ENCODE measurements at regions not wholly inside any gene's neighbourhood (a gene's known extent, or its start where the extent isn't known, plus 50 kb on each side); places are given as distances from the start of the nearest gene placed in this dataset.

GRCh38 chr11:105260976-105261375 lies 121.4 kb upstream of the CARD18 start:
- TF ChIP-seq POLR2A (IDR thresholded peaks at IDR 0.05; ENCODE audit: extremely low read depth, insufficient read length) (no peak), CTCF (IDR thresholded peaks at IDR 0.05; ENCODE audit: low read depth, low read length) (no peak), MAX (IDR thresholded peaks at IDR 0.05; ENCODE audit: low read depth, low read length) (no peak)
